HCEC 1CT (cell line): ENCODE measurements at regions not wholly inside any gene's neighbourhood (a gene's known extent, or its start where the extent isn't known, plus 50 kb on each side); places are given as distances from the start of the nearest gene placed in this dataset.

ENCODE experiments used
- DNase-seq: peaks from one replicate; pipeline ENCODE4 v3.0.0-alpha.2; 2017

DNA sequence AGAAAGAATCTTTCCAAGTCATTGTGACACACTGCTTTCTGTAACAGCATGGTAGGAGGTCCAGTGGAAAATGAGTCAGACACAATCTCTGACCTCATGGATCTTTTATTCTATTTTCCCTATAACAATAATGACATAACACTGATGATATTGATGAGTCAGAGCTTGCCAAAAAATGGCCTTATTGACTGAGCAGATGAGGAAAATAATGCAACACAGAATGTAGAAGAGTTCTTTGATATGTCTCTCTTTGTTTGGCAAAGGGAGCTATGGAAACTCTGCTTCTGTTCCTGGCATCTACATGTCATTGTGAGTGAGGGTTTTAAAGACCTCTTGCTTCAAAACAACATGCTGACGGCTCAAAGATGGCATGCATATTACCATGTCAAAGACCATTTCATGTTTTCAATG is 443.1 kb upstream of the ZNF608 start:
- peak; percentile 59 for DNase-seq

DNA sequence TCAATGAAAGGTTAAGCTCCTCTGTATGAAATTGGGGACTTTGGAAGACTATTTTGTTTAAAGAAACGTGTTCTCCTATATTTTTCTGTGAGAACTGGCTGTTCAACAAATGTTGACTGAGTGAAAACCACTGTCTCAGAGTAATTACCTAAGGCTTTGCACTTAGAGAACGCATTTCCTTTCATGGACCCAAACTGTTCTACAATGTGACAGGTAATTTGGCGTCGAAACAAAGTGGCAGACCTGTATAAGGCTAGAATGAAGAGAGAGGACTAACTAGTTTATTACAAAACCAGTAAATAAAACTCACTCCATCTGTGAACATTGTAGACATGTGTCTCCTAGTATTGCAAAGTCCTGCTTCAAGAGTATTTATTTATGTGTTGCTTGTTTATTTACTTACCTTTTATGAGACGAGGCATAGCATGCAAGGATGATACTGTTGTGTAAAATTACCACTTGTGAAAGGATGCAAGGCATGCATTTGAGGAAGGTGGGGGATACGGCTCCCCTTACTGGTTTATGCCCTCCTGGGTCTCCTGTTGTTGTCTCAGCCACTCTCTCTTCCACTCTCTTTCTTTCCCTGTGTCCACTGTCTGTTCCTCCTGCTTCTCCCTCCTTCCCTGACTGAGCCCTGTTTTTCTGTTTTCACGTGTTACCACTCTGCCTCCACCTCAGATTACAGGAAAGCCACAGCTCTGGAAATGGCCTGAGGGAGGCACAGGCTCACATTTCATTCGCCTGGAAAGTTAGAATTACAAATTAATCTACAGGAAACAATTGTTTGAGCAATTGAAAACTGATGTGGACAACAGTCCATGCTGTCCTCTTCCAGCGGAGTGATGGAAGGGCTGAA is 444.0 kb upstream of the ZNF608 start:
- DNase-seq, result no peak

DNA sequence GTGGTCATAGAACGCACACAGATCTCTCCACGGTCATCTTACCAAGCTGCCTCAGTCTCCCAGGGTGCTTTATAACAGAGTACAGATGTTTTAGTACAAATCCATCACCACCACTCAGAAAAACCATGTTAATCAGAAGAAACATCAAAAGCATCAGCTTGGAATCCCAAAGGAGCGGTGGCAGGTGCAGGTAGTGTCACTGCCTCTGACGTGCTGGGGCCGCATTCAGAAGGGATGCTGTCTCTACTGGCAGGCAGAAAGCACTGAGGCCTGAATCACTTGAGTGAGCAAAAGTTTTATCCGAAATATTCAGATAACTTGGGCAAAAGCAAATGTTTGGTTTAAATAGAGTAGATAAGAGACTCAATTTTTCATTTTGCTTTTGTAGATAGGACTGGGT is 448.4 kb upstream of the ZNF608 start:
- no peak for DNase-seq

DNA sequence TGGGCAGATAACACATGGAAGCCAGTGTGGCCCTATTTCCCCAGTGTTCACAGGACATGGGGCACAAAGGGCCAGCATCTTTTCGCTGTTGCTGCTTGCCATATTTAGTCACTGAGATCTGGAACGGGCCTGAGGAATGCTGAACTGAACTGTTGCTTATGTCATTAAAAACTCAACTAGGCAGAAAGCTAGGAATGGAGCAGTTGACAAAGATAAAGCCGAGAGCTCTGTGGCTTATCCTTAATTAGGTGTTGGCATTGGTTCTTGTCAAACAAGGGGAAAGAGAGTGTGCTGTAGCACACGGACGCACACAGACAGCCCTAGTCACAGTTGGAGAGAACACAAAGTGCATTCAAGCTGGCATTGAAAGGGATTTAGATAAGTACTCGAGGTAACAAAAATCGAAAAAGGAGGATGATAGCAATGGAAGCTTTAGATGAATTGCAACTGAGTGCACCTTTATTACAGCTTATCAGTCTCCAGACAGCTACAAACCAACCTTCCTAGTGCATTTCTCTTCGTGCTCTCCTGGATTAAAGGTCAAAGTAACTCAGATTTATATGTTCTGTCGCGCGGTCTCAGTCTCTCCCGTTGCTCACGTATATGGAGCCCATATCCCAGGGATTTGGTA is 450.2 kb upstream of the ZNF608 start:
- DNase-seq, result no peak

DNA sequence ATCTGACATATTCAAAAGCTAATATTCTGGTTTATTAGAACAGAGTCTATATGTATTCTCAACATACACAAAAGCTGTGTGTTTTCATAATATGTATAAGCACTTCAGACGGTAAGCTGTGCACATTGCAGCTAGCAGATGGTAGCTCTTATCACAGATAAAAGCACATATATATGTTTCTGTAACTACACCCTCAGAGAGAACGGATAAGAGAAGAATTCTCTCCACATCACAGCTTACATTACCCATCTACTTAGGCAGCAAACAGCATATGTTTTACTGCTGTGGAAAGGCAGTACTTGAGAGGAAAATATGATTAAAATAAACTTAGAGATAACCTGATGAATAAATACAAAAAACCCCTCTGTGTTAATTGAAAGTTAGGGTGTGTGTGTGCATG is 450.9 kb upstream of the ZNF608 start:
- DNase-seq, result no peak

DNA sequence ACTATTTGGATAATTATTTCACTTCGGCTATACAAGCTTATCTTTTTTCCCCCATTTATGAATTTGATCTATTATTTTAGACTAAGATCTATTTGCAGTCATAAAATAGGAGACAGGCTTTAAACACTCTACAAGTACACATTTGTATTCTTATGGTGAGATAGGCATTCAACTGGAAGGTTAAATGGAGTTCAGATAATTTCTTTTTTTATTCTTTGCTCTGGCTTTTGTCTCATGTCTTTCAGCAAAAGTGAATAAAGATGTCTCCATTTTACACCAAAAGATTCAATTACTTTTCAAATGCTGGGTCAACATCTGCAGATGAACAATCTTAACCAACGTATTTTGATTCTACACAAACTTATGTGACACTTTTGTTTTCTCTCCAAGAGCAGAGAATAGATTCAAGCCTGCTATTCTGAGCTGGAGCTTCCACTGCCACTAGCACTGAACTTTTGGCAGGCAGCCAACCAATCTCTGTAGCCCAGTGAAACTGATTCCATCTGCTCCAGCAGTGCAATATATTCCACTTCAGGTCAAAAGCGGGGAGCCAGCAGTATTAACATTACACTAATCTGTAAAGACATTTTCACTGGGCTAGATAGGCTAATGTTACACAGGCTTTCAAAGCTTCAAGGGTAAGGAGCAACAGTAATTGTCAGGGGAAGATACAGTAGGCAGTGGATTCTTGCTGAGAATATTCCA is 452.0 kb upstream of the ZNF608 start:
- DNase-seq, result peak; percentile 57

DNA sequence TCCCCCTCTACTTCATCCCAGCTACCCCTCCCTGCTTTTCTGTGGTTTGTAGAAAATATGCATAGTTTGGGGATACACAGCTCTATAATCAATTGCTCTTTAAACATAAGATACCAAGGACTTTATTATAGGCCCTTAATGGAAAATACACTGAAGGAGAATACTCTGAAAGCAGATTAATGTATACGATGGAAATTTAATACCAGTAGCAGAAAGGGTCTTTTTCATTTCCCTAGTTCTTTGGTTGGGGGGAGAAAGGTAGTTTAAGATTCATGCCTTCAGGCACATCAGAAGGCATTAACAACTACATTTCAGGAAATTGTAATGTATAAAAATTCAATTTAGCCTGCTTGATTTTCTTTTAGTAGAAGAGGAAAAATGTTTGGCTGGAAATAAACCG is 452.9 kb upstream of the ZNF608 start:
- no peak for DNase-seq

DNA sequence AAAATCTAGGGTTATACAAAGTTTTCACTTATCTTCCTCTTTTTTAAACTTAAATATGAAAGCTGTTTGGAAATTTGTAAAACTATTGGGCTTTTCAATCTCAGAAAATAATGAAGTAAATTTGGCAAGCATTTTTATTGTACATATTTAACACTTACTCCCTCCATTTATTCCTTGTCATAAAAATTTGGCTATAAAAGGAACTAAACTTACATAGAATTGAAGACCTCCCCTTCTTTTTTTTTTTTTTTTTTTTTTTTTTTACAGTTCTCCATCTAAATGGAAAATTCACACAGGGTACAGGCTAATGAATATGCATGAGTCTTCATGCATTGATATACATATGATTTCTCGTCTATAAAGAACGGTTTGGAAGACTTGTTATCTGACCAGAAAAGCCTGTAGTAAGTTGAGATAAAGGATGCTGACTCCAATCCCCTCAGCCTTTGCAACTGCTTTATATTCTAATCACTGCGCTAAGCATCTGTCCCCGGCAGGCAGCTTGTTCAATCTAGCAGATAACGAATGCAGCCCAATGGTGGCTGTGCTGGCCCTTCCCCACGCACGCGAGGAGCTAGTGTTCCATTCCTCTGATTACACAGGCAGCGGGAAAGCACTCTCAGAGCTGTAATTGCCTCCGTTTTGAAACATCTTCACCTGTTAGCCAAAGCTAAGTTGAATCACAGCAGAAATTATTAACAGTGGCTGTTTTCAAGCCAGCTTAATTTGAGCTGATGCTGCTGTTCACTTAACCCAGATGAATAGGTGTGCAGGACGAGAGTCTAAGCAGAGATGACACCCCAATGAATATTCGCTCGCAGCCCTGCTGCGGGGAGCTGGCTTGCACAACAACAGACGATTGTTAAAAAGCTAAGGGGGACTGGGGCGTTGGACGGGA is 453.8 kb upstream of the ZNF608 start:
- DNase-seq, result peak; percentile 5

DNA sequence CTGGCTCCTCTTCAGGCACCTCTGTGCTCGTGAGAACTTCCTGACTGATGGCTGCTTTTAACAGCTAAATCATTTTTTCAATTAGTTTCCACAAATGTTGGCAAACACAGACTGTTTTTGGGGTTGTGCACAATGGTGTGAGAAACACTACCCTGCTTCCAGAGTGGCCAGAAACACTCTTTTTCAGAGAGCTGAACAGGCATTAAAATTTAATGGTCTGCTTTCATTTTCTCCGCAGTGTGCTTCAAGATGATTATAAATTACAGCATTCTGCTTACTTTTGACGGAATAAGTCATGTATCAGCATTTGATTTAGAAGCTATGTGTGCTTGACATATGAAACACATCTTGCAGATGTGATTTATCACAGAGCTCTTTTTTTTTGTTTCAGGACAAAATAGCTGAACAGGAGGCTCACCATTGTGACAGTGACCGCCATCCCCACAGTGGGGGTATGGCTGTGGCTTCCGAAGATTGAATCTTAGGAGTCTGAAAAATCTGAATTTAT is 454.5 kb upstream of the ZNF608 start:
- DNase-seq, result no peak

DNA sequence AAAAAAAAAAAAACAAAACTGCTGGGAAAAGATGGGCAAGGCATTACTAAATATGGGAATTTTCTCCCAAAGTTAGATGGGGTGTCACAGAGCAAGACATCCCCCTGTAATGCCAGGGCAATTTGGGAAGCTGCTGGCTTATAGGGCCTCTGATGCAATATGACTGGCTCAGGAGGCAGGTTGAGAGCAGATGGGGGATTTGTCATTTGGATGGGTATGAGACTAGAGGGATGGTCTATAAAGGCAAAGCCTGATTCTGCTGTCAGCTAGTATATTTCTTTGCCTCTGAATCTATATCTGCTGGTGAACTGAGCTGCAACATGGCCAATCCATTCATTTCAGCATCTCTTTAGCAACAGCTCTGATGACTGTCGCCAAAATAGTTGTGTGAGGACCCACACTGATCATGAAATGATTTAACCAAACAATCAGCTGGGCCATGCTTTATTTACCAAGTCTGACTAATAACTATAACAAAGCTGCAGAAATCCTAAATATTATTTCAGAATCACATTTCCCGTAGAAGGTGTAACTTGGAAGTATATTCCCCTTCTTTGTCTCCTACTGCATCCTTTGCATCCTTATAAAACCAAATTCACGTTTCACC is 455.1 kb upstream of the ZNF608 start:
- DNase-seq, result no peak

DNA sequence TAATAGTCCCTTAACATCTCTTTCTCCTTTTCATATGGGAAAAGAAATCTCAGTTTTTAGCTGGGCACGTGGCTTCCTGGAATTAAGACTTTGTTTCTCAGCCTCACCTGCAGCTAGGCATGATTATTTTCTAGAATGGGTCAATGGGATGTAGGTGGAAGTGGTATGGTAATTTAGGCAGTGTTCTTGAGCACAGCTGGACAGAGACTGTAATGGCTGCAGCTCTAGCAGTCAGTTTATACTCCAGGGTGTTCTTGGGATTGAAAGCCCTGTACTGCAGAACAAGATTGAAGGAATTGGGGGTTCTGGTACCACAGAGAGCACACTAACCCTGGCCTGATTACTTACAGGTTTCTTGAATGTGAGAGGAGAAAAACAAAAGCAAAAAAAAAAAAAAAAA is 455.9 kb upstream of the ZNF608 start:
- no peak for DNase-seq

DNA sequence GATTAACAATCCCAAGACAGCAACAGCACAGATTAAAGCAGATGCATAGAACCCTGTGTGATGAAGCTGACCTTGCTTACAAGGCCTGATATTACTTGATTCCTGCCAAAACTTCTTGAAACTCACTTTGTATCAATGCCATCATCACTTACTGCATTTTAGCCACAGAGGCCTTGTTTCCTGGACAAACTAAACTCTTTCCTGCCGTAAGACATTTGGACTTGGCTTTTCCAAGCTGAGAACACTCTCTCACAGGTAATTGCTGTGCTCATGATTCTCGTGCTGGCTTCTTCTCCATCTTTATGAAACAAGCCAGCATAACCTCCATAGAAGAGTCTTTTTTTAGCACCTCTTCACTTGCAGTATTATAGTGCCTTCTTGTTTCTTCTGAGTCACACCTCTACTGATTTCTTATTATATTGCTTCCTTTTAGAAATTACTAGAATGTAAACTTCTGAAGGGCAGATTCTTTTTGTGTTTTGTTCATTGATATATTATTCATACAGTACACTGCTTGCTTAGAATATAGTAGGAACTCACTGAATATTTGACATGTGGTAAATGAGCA is 456.5 kb upstream of the ZNF608 start:
- DNase-seq, result peak; percentile 25

DNA sequence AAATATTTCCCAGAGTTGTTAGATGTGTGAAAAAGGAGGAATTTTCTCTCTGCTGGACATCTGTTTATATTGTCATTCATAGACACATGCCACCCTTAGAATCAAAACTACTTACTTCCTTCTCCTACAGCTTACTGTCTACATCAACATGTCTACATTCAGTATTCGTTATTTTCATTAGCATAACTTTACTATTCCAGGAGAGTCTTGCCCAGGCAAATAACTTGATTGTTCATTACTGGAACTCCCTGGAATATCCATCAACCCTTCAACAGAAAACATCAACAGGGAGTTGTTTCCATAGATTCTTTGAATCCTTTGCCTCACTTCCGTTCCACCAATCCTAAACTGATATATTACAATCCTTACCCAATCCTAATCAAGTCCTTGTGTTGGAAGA is 457.5 kb upstream of the ZNF608 start:
- DNase-seq, result no peak

DNA sequence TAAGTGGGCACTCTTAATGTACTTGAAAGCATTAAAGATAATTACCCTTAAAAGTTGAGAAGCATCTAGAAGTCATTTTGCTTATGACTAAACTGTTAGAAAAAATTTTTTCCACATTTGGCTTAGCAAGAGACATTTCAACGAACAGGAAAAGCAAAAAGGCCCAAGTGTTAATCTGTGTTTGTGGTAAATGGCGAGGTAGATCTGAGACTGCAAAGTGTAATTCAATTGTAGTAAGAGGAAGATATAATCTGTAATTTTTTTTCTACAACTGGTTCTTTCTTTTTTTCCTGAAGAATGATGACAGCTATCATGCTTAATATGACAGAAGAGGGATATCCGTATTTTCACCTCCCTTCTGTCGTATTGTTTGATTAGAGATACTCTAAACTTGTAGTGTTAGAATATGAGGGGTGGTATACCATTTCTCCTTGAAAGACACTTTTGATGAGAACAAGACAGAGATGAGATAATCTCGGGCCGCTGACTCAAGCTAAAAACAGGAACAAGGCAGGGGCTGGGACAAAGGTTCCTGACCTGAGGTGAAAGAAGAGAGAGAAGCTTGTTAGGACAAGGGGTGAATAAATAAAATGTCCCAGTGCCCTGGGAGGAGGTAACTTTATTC is 459.3 kb upstream of the ZNF608 start:
- no peak for DNase-seq

DNA sequence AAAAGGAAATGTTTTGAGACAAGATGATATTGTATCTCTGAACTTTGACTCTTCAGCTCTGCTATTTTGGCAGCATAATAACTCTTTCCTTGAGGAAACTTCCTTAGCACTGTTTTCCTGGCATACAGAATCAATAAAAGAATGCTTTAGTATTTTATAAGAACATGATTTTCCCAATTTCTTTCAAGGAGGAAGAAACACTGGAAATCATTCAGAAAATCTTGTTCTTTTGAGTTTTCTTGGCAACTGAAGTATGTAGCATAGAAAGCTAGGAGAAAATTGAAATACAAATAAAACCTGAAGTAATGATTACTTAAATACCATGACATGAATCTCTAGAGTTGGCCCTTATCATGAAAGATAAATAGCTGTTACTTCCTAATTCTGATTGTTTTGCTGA is 461.4 kb upstream of the ZNF608 start:
- no peak for DNase-seq

DNA sequence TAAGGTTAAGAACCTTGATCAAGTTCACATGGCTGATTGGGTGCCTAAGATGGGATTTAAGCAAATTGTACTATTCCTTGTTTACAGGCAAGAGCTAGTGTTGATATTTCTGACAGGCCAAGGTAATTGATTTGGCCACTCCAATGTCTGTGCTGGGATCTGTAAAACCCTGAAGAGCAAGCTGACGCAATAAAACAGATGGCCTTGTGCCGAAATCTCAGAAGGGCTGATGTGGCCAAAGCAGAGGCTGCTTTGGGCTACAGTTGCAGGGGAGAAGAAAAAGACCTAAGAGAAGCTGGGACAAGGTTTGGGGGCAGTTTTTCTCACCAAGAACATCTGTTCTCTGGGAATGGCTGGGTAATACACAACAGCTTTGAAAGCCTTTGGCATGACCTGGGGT is 463.2 kb upstream of the ZNF608 start:
- no peak for DNase-seq

DNA sequence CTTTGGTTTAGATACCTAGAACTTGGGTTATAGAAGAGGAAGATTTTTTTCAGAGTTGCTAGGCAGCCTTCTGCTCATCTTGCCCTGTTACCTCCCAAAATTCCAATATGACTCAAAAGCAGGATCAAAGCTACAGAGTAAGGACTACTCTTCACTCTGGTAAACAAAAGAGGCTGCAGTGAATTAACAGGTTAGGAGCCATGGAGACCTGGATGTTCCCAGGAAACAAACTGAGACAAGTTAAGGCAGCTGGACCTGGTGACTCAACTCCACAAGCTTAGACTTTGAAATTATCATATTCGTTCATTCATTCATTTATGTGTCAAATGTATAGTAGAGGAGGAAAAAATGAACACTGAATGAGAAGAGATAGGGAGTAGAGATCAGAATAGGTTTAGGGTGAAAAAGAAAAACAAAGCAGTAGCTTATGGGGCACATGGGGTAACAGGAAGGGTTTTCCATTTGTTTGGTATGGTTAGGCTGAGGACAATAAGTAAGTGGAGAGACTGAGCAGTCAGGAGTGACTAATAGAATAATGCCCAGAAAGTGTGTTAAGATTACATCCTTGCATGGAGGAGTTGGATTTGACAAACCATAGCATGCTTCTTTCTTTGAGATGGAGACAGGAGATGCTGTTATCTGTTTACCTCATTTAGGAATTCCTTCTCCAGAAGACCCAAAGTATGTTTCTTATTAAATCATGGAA is 464.0 kb upstream of the ZNF608 start:
- no peak for DNase-seq

DNA sequence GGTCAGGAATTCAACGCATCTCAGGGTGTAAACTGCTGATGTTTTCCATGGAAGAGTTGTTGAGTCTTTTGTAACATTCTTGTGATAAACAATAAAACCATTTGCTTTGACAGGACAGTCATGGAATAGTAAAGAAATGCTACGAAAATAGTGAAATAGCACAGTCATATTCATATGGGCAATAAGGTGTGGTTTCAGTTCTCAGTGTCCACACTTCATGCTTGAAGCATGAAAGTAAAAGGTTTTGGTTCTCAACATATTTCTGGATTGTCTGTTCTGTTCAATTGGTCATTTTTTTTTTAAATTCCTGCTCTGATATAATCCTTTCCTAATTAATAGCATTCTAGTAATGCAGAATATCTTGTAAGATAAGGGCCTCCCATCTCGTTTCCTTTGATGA is 467.6 kb upstream of the ZNF608 start:
- no peak for DNase-seq

DNA sequence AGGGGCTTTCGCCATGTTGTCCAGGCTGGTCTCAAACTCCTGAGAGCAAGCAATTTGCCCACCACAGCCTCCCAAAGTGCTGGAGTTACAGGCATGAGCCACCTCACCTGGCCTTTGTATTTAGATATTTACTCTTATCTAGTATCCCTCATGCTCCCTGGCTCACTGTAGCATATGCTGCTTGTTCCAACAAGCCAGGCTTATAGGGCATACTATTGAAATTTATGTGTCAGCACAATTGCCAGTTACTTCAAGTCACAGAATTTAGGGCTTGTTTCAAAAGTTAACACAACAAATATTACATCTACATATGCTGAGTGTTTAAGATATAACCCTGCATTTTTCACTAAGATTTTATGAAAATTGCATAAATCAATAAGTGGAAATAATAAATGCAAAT is 469.2 kb upstream of the ZNF608 start:
- no peak for DNase-seq

DNA sequence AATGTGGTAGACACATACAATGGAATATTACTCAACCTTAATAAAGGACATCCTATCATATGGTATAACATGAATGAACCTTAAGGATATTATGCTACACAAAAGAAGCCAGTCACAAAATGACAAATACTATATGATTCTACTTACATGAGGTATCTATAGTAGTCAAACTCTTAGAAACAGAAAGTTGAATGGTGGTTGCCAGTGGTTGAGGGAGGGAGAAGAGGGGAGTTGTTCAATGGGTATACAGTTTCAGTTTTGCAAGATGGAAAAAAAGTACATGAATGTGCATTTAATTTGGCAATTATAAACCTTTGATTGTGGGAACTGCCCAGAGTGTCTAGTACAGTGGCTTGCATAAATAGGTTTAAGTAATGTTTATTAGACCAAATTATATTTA is 473.3 kb upstream of the ZNF608 start:
- no peak for DNase-seq

DNA sequence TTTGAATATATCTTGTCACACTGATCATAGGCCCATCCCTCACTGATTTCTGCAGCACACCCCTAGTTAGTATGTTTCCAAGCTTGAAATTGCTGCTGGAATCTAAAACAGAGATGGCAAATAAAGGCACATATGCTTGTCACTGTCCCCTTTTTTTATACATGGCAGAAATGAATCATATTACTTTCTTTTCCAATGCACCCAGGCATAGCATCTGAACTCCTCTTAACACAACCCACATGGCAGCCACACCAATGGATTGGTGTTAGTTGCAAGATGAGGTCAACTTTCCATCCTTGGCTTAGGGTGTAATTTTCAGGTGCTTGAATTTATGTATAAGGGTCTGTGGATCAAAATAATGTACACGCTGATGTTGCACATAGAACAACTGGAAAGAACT is 473.8 kb upstream of the ZNF608 start:
- DNase-seq, result no peak
